GM04504 (cell line): ENCODE measurements at regions not wholly inside any gene's neighbourhood (a gene's known extent, or its start where the extent isn't known, plus 50 kb on each side); places are given as distances from the start of the nearest gene placed in this dataset.
"Not testable (repeated sequence)": the region's sequence is repeated elsewhere in the genome, so short reads cannot be mapped to it uniquely, and the experiment has no call there.

ENCODE experiments used
- DNase-seq: peaks from one replicate; pipeline ENCODE4 v3.0.0-alpha.2; 2012; ENCODE audit warnings: low read depth

- not testable (repeated sequence) for DNase-seq
Measured at GRCh38 chr5:121665542-121665941, 186.1 kb upstream of the FTMT start.

GRCh38 chr5:121667292-121667691, 184.4 kb upstream of the FTMT start:
- no peak for DNase-seq

- DNase-seq: no peak
Measured at GRCh38 chr5:121668635-121669034, 183.0 kb upstream of the FTMT start.

- DNase-seq: no peak
Measured at GRCh38 chr5:121671624-121672023, 180.1 kb upstream of the FTMT start.

GRCh38 chr5:121675924-121676323, 175.8 kb upstream of the FTMT start:
- DNase-seq: no peak

GRCh38 chr5:121681229-121681855, 170.3 kb upstream of the FTMT start:
- DNase-seq: no peak

- no peak for DNase-seq
Measured at GRCh38 chr5:121688126-121688525, 163.6 kb upstream of the FTMT start.

GRCh38 chr5:121688781-121689180, 162.9 kb upstream of the FTMT start:
- DNase-seq: no peak

- no peak for DNase-seq
Measured at GRCh38 chr5:121691478-121691877, 160.2 kb upstream of the FTMT start.

- no peak for DNase-seq
Measured at GRCh38 chr5:121692158-121692557, 159.5 kb upstream of the FTMT start.

- DNase-seq: no peak
Measured at GRCh38 chr5:121693864-121694263, 157.8 kb upstream of the FTMT start.

- DNase-seq: no peak
Measured at GRCh38 chr5:121695307-121695706, 156.4 kb upstream of the FTMT start.

- DNase-seq: no peak
Measured at GRCh38 chr5:121698690-121699089, 153.0 kb upstream of the FTMT start.

- DNase-seq: no peak
Measured at GRCh38 chr5:121701731-121702130, 150.0 kb upstream of the FTMT start.

- DNase-seq: no peak
Measured at GRCh38 chr5:121702682-121703081, 149.0 kb upstream of the FTMT start.

- DNase-seq: no peak
Measured at GRCh38 chr5:121704291-121704690, 147.4 kb upstream of the FTMT start.

- DNase-seq: no peak
Measured at GRCh38 chr5:121706686-121707085, 145.0 kb upstream of the FTMT start.

GRCh38 chr5:121707178-121707577, 144.5 kb upstream of the FTMT start:
- no peak for DNase-seq

GRCh38 chr5:121711416-121711815, 140.3 kb upstream of the FTMT start:
- DNase-seq: no peak

- DNase-seq: no peak
Measured at GRCh38 chr5:121719255-121719654, 132.4 kb upstream of the FTMT start.

- no peak for DNase-seq
Measured at GRCh38 chr5:121725450-121725849, 126.2 kb upstream of the FTMT start.

- no peak for DNase-seq
Measured at GRCh38 chr5:121726991-121727390, 124.7 kb upstream of the FTMT start.

- DNase-seq: no peak
Measured at GRCh38 chr5:121731377-121731776, 120.3 kb upstream of the FTMT start.

- no peak for DNase-seq
Measured at GRCh38 chr5:121735618-121736017, 116.1 kb upstream of the FTMT start.

GRCh38 chr5:121737120-121737519, 114.6 kb upstream of the FTMT start:
- no peak for DNase-seq
